ENCODE measurements at regions not wholly inside any gene's neighbourhood (a gene's known extent, or its start where the extent isn't known, plus 50 kb on each side); places are given as distances from the start of the nearest gene placed in this dataset.

GRCh38 chr18:58813561-58814225 is 51.0 kb upstream of the ZNF532 start:
- CTCF ChIA-PET: no interaction called here

GRCh38 chr18:58814317-58814716 is 50.4 kb upstream of the ZNF532 start:
- no peak overlapping the region for H3K4me3 ChIP-seq (ENCODE audit: low read depth, low read length)
- POLR2A ChIA-PET: no interaction called here
- no peak for DNase-seq (ENCODE audit: low read depth, low spot score)
- TF ChIP-seq CTCF (IDR thresholded peaks at IDR 0.05; ENCODE audit: insufficient read depth, low read length, missing control alignments): no peak
- CTCF ChIA-PET: no interaction called here

More at GRCh38 chr18:58813561-58814225, 51.0 kb upstream of the ZNF532 start:
- no peak overlapping the region for H3K4me3 ChIP-seq (ENCODE audit: low read depth, low read length)
- TF ChIP-seq CTCF (IDR thresholded peaks at IDR 0.05; ENCODE audit: insufficient read depth, low read length, missing control alignments): no peak
- POLR2A ChIA-PET: no interaction called here
- no peak for DNase-seq (ENCODE audit: low read depth, low spot score)
